ENCODE measurements at regions not wholly inside any gene's neighbourhood (a gene's known extent, or its start where the extent isn't known, plus 50 kb on each side); places are given as distances from the start of the nearest gene placed in this dataset.

DNA sequence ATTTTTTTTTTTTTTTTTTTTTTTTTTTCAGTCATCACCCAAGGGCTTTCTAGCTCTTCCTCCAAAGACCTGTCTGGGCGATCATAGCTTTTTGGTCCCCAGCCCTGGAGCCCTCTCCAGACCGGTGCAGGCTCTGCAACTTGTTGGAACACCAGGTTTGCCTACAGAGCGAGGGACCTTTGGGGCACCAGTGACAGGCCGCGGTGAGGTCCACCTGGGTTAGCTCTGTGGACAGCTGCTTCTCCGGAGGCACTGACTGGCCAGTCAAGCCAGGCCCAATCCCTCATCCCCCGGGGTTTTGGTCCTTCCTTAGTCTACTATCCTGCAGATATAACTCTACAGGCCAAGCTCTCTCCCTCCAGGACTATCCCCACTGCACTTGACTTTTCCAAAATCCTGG, 86.8 kb upstream of the SMNDC1 start:
- no peak overlapping the region for H3K4me3 ChIP-seq (ENCODE audit: low read length)
- no peak overlapping the region for H3K9ac ChIP-seq (ENCODE audit: low read length)
- H3K9me2 ChIP-seq (replicated peaks; ENCODE audit: insufficient read depth, low read length), result no peaks in the 10 kb centered on the region
- no peaks in the 10 kb centered on the region for H3K79me2 ChIP-seq (ENCODE audit: low read length)
- H3K27me3 ChIP-seq (ENCODE audit: low read length), result no peaks in the 10 kb centered on the region
- no peaks in the 10 kb centered on the region for H3K36me3 ChIP-seq (ENCODE audit: insufficient read depth, low read length)
- H4K20me1 ChIP-seq (ENCODE audit: insufficient read depth, low read depth, low read length), result no peaks in the 10 kb centered on the region
- no peak for DNase-seq
- peaks cover 44% of the 10 kb centered on the region for H3K4me1 ChIP-seq (ENCODE audit: low read length)
- H3K27ac ChIP-seq (ENCODE audit: low read length), result no peak overlapping the region
- H2AFZ ChIP-seq (ENCODE audit: low read length), result no peak overlapping the region
- no peaks in the 10 kb centered on the region for H3K9me3 ChIP-seq (ENCODE audit: low read length)
- no peak overlapping the region for H3K4me2 ChIP-seq (ENCODE audit: low read depth, low read length, poor library complexity, severe bottlenecking)

DNA sequence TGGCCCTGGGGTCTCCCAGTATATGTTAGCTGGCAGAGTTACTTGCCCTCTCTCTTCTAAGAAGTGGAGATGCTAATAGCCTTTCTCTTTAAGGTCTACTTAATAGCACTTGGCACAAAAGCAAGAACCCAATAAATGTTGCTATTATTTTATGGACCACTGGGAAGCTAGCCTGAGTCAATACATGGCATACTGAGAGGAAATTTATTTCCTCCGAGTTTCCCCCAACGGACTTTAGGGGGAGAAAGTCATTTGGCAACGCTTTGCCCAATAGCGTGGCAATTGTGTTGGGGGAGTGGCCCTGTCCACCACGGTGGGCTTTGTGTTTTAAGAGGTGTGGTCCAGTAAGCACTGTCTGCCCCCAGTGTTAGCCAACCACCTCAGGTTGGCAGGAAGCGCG, 87.4 kb upstream of the SMNDC1 start:
- no peak for DNase-seq
- H3K9me3 ChIP-seq (ENCODE audit: low read length), result no peaks in the 10 kb centered on the region
- H3K9ac ChIP-seq (ENCODE audit: low read length), result no peak overlapping the region
- H3K79me2 ChIP-seq (ENCODE audit: low read length), result no peaks in the 10 kb centered on the region
- no peak overlapping the region for H3K4me2 ChIP-seq (ENCODE audit: low read depth, low read length, poor library complexity, severe bottlenecking)
- H3K4me3 ChIP-seq (ENCODE audit: low read length), result no peak overlapping the region
- no peaks in the 10 kb centered on the region for H3K36me3 ChIP-seq (ENCODE audit: insufficient read depth, low read length)
- no peaks in the 10 kb centered on the region for H3K27me3 ChIP-seq (ENCODE audit: low read length)
- H4K20me1 ChIP-seq (ENCODE audit: insufficient read depth, low read depth, low read length), result no peaks in the 10 kb centered on the region
- peaks cover 40% of the 10 kb centered on the region for H3K4me1 ChIP-seq (ENCODE audit: low read length)
- H2AFZ ChIP-seq (ENCODE audit: low read length), result no peak overlapping the region
- H3K9me2 ChIP-seq (replicated peaks; ENCODE audit: insufficient read depth, low read length), result no peaks in the 10 kb centered on the region
- no peak overlapping the region for H3K27ac ChIP-seq (ENCODE audit: low read length)

DNA sequence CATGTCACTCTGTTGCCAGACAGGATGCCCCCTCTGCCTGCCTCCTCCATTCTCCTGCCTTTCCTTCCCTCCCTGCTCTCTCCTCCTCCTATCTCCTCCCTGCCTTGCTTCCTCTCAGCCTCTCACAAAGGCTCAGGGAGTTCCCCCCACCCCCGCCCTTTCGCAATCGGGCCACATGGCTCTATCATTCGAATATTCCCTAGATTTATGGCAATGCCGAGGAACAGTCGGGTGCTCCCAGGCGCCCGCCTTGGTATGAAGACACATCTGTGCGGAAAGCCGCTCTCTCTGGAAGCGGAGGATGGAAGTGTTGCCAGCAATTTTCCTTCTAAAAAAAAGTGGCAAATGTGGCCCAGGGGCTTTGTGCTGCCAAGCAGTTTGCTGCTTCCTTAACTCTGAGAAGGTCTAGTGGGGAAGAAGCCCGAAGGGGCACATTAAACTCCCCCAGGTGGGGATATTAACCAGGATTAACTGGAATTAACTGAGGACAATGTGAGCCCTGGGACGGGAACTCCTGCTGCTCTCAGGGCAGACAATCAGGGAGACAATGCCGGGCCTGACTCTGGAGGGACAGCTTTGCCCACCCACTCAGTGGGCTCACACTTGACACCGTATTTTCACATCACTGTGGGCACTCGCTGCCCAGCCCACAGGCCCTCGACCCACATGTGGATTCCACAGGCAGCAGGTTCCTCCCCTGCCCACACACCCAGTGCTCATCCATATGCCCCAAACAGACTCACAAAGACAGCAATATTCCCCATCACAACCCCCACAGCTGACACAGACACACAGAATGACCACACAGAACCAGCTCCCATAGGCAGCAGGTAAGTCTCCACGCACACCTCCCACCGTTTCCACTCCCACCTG, 88.4 kb upstream of the SMNDC1 start:
- no peak overlapping the region for H3K27ac ChIP-seq (ENCODE audit: low read length)
- no peak overlapping the region for H3K4me2 ChIP-seq (ENCODE audit: low read depth, low read length, poor library complexity, severe bottlenecking)
- H2AFZ ChIP-seq (ENCODE audit: low read length), result no peak overlapping the region
- H3K9me2 ChIP-seq (replicated peaks; ENCODE audit: insufficient read depth, low read length), result no peaks in the 10 kb centered on the region
- no peak overlapping the region for H3K9ac ChIP-seq (ENCODE audit: low read length)
- H3K4me3 ChIP-seq (ENCODE audit: low read length), result no peak overlapping the region
- no peak for DNase-seq
- H3K9me3 ChIP-seq (ENCODE audit: low read length), result no peaks in the 10 kb centered on the region
- H3K36me3 ChIP-seq (ENCODE audit: insufficient read depth, low read length), result no peaks in the 10 kb centered on the region
- no peaks in the 10 kb centered on the region for H3K79me2 ChIP-seq (ENCODE audit: low read length)
- H4K20me1 ChIP-seq (ENCODE audit: insufficient read depth, low read depth, low read length), result no peaks in the 10 kb centered on the region
- H3K27me3 ChIP-seq (ENCODE audit: low read length), result no peaks in the 10 kb centered on the region
- H3K4me1 ChIP-seq (ENCODE audit: low read length), result peaks cover 30% of the 10 kb centered on the region

DNA sequence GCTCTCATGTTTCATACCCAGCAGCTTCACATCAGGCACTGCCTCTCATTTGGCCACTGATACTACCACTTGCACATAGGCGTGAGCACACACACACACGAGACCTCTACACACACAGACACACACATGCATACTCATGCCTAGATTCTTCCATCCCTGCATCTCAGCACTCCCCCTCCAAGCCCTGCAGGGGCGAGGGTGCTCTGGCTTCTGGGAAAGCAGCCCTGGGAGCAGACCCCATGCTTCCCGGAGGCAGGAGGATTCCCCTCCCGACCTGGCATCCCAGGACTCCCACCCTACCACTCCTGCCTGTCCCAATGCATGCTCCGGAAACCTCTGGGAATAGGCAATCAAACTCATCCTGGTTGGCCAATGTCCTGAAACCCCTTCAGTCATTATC, 89.1 kb upstream of the SMNDC1 start:
- Histone ChIP-seq H3K9me2 (replicated peaks; ENCODE audit: insufficient read depth, low read length) (no peaks in the 10 kb centered on the region), H3K4me2 (ENCODE audit: low read depth, low read length, poor library complexity, severe bottlenecking) (no peak overlapping the region), H4K20me1 (ENCODE audit: insufficient read depth, low read depth, low read length) (no peaks in the 10 kb centered on the region), H3K27me3 (ENCODE audit: low read length) (no peaks in the 10 kb centered on the region), H2AFZ (ENCODE audit: low read length) (no peak overlapping the region), H3K79me2 (ENCODE audit: low read length) (no peaks in the 10 kb centered on the region), H3K4me3 (ENCODE audit: low read length) (no peak overlapping the region), H3K27ac (ENCODE audit: low read length) (no peak overlapping the region), H3K4me1 (ENCODE audit: low read length) (peaks cover 23% of the 10 kb centered on the region), H3K9me3 (ENCODE audit: low read length) (no peaks in the 10 kb centered on the region), H3K9ac (ENCODE audit: low read length) (no peak overlapping the region), H3K36me3 (ENCODE audit: insufficient read depth, low read length) (no peaks in the 10 kb centered on the region)
- DNase-seq, result no peak

DNA sequence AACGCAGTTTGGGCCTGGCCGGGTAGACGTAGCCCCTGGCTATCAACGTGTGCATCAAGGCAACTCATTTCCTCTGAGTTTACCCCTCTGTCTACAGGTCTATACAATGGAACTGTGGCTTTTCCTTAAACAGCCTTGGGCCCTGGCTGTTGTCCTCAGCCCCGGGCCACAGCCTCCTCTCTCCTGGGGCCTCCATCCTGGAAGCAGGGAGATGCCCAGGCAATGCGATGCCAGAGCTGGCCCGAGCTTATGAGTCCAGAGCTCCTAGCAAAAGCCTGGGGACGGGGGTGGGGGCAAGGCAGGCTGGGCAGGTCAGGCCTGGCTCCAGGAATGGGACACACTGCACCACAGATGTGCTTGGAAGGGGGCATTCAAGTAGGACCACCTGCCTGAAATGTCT, 89.6 kb upstream of the SMNDC1 start:
- no peak overlapping the region for H3K4me2 ChIP-seq (ENCODE audit: low read depth, low read length, poor library complexity, severe bottlenecking)
- no peaks in the 10 kb centered on the region for H3K27me3 ChIP-seq (ENCODE audit: low read length)
- H3K9me3 ChIP-seq (ENCODE audit: low read length), result no peaks in the 10 kb centered on the region
- no peaks in the 10 kb centered on the region for H3K79me2 ChIP-seq (ENCODE audit: low read length)
- H3K4me1 ChIP-seq (ENCODE audit: low read length), result peaks cover 20% of the 10 kb centered on the region
- no peaks in the 10 kb centered on the region for H3K36me3 ChIP-seq (ENCODE audit: insufficient read depth, low read length)
- DNase-seq, result no peak
- H4K20me1 ChIP-seq (ENCODE audit: insufficient read depth, low read depth, low read length), result no peaks in the 10 kb centered on the region
- H3K27ac ChIP-seq (ENCODE audit: low read length), result no peak overlapping the region
- no peak overlapping the region for H3K4me3 ChIP-seq (ENCODE audit: low read length)
- no peak overlapping the region for H3K9ac ChIP-seq (ENCODE audit: low read length)
- H3K9me2 ChIP-seq (replicated peaks; ENCODE audit: insufficient read depth, low read length), result no peaks in the 10 kb centered on the region
- no peak overlapping the region for H2AFZ ChIP-seq (ENCODE audit: low read length)

DNA sequence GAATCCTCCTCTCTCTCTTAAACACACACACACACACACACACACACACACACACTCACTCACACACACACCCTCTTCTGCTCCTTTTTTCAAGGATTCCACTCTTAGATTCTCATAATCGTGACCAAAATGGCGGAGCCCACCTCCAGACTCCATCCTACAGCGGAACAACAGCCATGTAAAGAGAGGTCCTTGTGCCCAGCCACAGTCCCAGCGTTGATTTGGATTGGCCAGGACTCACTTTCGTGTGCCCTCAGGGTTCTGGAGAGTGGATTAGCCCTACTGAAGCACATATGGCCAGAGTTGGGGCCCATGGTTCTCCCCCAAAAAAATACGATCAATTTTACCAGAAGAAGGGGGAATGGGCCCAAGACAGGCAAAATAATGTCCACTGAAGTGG, 90.2 kb upstream of the SMNDC1 start:
- no peak overlapping the region for H2AFZ ChIP-seq (ENCODE audit: low read length)
- H3K9ac ChIP-seq (ENCODE audit: low read length), result no peak overlapping the region
- no peak overlapping the region for H3K4me2 ChIP-seq (ENCODE audit: low read depth, low read length, poor library complexity, severe bottlenecking)

DNA sequence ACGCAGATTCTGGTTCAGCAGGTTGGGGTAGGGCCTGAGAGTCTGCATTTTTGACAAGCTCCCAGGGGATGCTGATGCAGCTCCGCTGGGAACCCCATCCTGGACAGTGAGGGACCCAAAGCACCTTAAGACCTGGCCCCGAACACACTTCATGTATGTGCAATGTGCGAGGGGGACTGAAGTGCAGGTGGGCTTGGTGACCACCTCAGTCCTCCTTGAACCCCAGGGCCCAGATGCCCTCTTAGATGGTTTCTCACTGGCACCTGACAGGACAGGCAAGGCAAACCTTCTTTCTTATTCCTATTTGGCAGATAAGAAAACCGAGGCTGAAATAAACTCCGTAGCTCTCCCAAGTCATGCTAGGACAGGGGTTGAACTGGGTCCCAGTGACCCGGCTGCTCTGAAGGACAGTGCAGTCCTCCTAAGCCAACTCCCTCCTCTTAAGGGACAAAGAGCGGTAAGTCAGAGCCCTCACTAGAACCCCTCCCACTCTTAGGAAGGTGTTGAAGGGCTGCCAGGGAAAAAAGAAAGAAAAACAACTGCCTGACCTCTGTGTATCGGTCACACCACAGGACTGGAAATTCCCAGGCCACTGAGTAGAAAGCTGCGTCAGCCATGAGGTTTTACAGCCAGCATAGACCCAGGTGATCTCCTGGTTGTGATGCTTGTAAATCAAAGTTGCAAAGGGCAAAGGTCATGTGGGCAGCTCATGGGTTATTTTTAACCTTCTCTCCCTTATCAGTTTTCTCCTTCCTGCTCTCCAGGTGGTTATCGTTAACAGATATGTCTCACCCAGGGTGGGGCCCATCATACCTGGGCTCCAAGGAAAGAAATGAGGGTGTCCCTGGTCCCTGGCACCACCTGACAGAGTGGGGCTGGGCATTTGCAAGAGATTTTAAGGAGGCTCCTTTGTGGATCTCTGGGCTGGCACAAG, 90.9 kb upstream of the SMNDC1 start:
- peaks cover 12% of the 10 kb centered on the region for H3K4me1 ChIP-seq (ENCODE audit: low read length)
- H4K20me1 ChIP-seq (ENCODE audit: insufficient read depth, low read depth, low read length), result no peaks in the 10 kb centered on the region
- no peaks in the 10 kb centered on the region for H3K36me3 ChIP-seq (ENCODE audit: insufficient read depth, low read length)
- H3K27me3 ChIP-seq (ENCODE audit: low read length), result no peaks in the 10 kb centered on the region
- no peak overlapping the region for H3K9ac ChIP-seq (ENCODE audit: low read length)
- no peak overlapping the region for H2AFZ ChIP-seq (ENCODE audit: low read length)
- H3K9me2 ChIP-seq (replicated peaks; ENCODE audit: insufficient read depth, low read length), result no peaks in the 10 kb centered on the region
- H3K9me3 ChIP-seq (ENCODE audit: low read length), result no peaks in the 10 kb centered on the region
- no peak overlapping the region for H3K4me3 ChIP-seq (ENCODE audit: low read length)
- no peak for DNase-seq
- no peaks in the 10 kb centered on the region for H3K79me2 ChIP-seq (ENCODE audit: low read length)
- H3K27ac ChIP-seq (ENCODE audit: low read length), result no peak overlapping the region
- H3K4me2 ChIP-seq (ENCODE audit: low read depth, low read length, poor library complexity, severe bottlenecking), result no peak overlapping the region

More for the DNA sequence above, 90.2 kb upstream of the SMNDC1 start:
- Histone ChIP-seq H3K4me3 (ENCODE audit: low read length) (no peak overlapping the region), H3K9me2 (replicated peaks; ENCODE audit: insufficient read depth, low read length) (no peaks in the 10 kb centered on the region), H3K4me1 (ENCODE audit: low read length) (peaks cover 19% of the 10 kb centered on the region), H3K36me3 (ENCODE audit: insufficient read depth, low read length) (no peaks in the 10 kb centered on the region), H4K20me1 (ENCODE audit: insufficient read depth, low read depth, low read length) (no peaks in the 10 kb centered on the region), H3K27me3 (ENCODE audit: low read length) (no peaks in the 10 kb centered on the region), H3K79me2 (ENCODE audit: low read length) (no peaks in the 10 kb centered on the region), H3K27ac (ENCODE audit: low read length) (no peak overlapping the region), H3K9me3 (ENCODE audit: low read length) (no peaks in the 10 kb centered on the region)
- no peak for DNase-seq

DNA sequence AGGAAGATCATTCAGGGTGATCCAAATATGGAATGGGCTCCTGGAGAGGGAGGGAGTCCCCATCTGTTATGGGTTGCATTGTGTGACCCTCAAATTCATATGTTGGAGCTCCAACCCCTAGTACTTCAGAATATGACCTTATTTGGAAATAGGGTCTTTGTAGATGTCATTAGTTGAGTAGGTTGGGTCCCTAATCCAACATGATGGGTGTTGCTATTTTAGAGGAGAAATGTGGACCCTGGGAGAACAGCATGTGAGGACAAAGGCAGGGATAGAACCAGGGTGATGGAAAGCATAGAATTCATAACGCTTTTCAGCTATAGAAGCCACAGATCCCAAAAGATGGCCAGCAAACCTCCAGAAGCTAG, 91.5 kb upstream of the SMNDC1 start:
- Histone ChIP-seq H3K79me2 (ENCODE audit: low read length) (no peaks in the 10 kb centered on the region), H3K4me2 (ENCODE audit: low read depth, low read length, poor library complexity, severe bottlenecking) (no peak overlapping the region), H2AFZ (ENCODE audit: low read length) (no peak overlapping the region), H3K9me2 (replicated peaks; ENCODE audit: insufficient read depth, low read length) (no peaks in the 10 kb centered on the region), H3K27me3 (ENCODE audit: low read length) (no peaks in the 10 kb centered on the region), H3K4me1 (ENCODE audit: low read length) (peaks cover 6% of the 10 kb centered on the region; the same call in 1 of the 2 replicates), H3K4me3 (ENCODE audit: low read length) (no peak overlapping the region), H4K20me1 (ENCODE audit: insufficient read depth, low read depth, low read length) (no peaks in the 10 kb centered on the region), H3K9me3 (ENCODE audit: low read length) (no peaks in the 10 kb centered on the region), H3K36me3 (ENCODE audit: insufficient read depth, low read length) (no peaks in the 10 kb centered on the region), H3K27ac (ENCODE audit: low read length) (no peak overlapping the region), H3K9ac (ENCODE audit: low read length) (no peak overlapping the region)
- DNase-seq, result no peak

Data from Karpas-422 (cell line).